GM12878 (cell line): ENCODE measurements at regions not wholly inside any gene's neighbourhood (a gene's known extent, or its start where the extent isn't known, plus 50 kb on each side); places are given as distances from the start of the nearest gene placed in this dataset.

Experiments used
- ATAC-seq: fragments of 200-7000 bp; cut with Tn5 transposase; 3 replicates; pipeline ENCODE4 v1.9.1; 2020; ENCODE audit warnings: mild to moderate bottlenecking, moderate library complexity
- BruUV-seq: library from RNA; stranded (reverse); fragments of 400-500 nt; replicated peaks from 2 replicates; lab custom pipeline; 2021; lab: Mats Ljungman, UMichigan
- CTCF ChIA-PET: fragments of 300-600 bp; sonication (Branson Sonifier 250); formaldehyde crosslinking; extraction: SDS; loops from one replicate; lab custom pipeline; 2021; ENCODE audit warnings: inconsistent platforms; lab: Yijun Ruan, JAX
- POLR2A ChIA-PET: fragments of 350-600 bp; formaldehyde crosslinking; extraction: SDS; loops from one replicate; lab custom pipeline; 2021; ENCODE audit warnings: inconsistent platforms; lab: Charles Lee
- RAD21 ChIA-PET: fragments of 300-600 bp; sonication (Branson Sonifier 250); formaldehyde crosslinking; loops from one replicate; lab custom pipeline; 2023; ENCODE audit warnings: antibody characterized with exemption; ENCODE audit not compliant: unreplicated experiment; lab: Charles Lee
- SMC1A ChIA-PET: fragments of 300-600 bp; sonication (Branson Sonifier 250); formaldehyde crosslinking; loops from one replicate; lab custom pipeline; 2023; ENCODE audit not compliant: unreplicated experiment, uncharacterized antibody; lab: Charles Lee
- DNase-seq: peaks from one replicate; pipeline ENCODE4 v3.0.0-alpha.2; 2011; ENCODE audit warnings: low read depth, low spot score
- FAIRE-seq: peaks from 3 replicates; lab custom pipeline; 2011; peaks lifted over from hg19 to GRCh38; lab: Jason Lieb, UNC
- H2AFZ ChIP-seq: 2 replicates; pipeline ENCODE4 v1.6.0; 2011; ENCODE audit warnings: low read depth, low read length, control low read depth; ENCODE audit not compliant: control insufficient read depth
- H3K27ac ChIP-seq: 2 replicates; pipeline ENCODE4 v1.5.1; 2011; ENCODE audit warnings: control low read depth; ENCODE audit not compliant: control insufficient read depth, insufficient read depth
- H3K27me3 ChIP-seq, 2 experiments: replicated peaks in 1 of 2; 2 replicates each; pipeline versions ENCODE4 v1.6.0 to v1.6.1; 2011; ENCODE audit warnings: low read length in 1 of 2; ENCODE audit not compliant: control insufficient read depth in 2 of 2, insufficient read depth in 2 of 2
- H3K36me3 ChIP-seq, 2 experiments: 2 replicates each; pipeline ENCODE4 v1.5.1; 2011; ENCODE audit warnings: low read length in 1 of 2; ENCODE audit not compliant: control insufficient read depth in 2 of 2, insufficient read depth in 2 of 2
- H3K4me1 ChIP-seq: 2 replicates; pipeline ENCODE4 v1.6.1; 2011; ENCODE audit warnings: mild to moderate bottlenecking, low read length, moderate library complexity, mixed read lengths; ENCODE audit not compliant: control insufficient read depth, insufficient read depth
- H3K4me2 ChIP-seq: 2 replicates; pipeline ENCODE4 v1.6.0; 2011; ENCODE audit warnings: control low read depth; ENCODE audit not compliant: control insufficient read depth, insufficient read depth
- H3K4me3 ChIP-seq: fragments of 200-600 bp; sonication (generic); 2 replicates; pipeline ENCODE4 v1.5.1; 2016
- H3K79me2 ChIP-seq: 2 replicates; pipeline ENCODE4 v1.6.0; 2011; ENCODE audit warnings: low read length; ENCODE audit not compliant: control insufficient read depth, insufficient read depth
- H3K9ac ChIP-seq: 2 replicates; pipeline ENCODE4 v1.8.0; 2011; ENCODE audit warnings: low read length, control low read depth, mixed read lengths; ENCODE audit not compliant: control insufficient read depth, insufficient read depth
- H3K9me3 ChIP-seq: replicated peaks from 3 replicates; pipeline ENCODE4 v1.5.1; 2011; ENCODE audit warnings: mild to moderate bottlenecking, low read length; ENCODE audit not compliant: control insufficient read depth, insufficient read depth
- H4K20me1 ChIP-seq: 2 replicates; pipeline ENCODE4 v1.6.0; 2011; ENCODE audit not compliant: control insufficient read depth, insufficient read depth
- ATF3 ChIP-seq: IDR thresholded peaks from 2 replicates; pipeline ENCODE4 v1.6.1; 2011; ENCODE audit warnings: low read depth, mild to moderate bottlenecking, low read length, moderate library complexity, borderline replicate concordance; ENCODE audit errors: extremely low read depth
- EP300 ChIP-seq, 2 experiments: fragments of 150-350 bp in 1 of 2; IDR thresholded peaks; 2 replicates each; pipeline ENCODE4 v1.6.1; 2011 to 2012; ENCODE audit warnings: low read depth in 2 of 2, low read length in 2 of 2, borderline replicate concordance in 1 of 2, improper control_type of control experiment in 1 of 2, inconsistent platforms in 1 of 2; ENCODE audit not compliant: control insufficient read depth in 1 of 2
- HDAC6 ChIP-seq: fragments of 200-600 bp; sonication (generic); IDR thresholded peaks from one replicate; pipeline ENCODE4 v1.8.0; 2017; ENCODE audit warnings: antibody characterized with exemption; ENCODE audit not compliant: unreplicated experiment
- HDGF ChIP-seq: fragments of 450-650 bp; IDR thresholded peaks from 2 replicates; pipeline ENCODE4 v1.6.1; 2016; ENCODE audit warnings: antibody characterized with exemption
- IKZF2 ChIP-seq, 2 experiments: fragments of 450-650 bp; IDR thresholded peaks; 2 replicates each; pipeline ENCODE4 v1.6.1; 2017; ENCODE audit warnings: mild to moderate bottlenecking in 2 of 2, moderate library complexity in 2 of 2
- IRF3 ChIP-seq: fragments of 450-650 bp; IDR thresholded peaks from 2 replicates; pipeline ENCODE4 v1.6.1; 2014; ENCODE audit warnings: mild to moderate bottlenecking
- MEF2B ChIP-seq: fragments of 450-650 bp; IDR thresholded peaks from 2 replicates; pipeline ENCODE4 v1.6.1; 2018; ENCODE audit warnings: mild to moderate bottlenecking, moderate library complexity; ENCODE audit not compliant: partially characterized antibody, poor library complexity, severe bottlenecking
- MTA2 ChIP-seq: fragments of 450-650 bp; IDR thresholded peaks from 2 replicates; pipeline ENCODE4 v1.6.1; 2016; ENCODE audit warnings: low read depth, mild to moderate bottlenecking, moderate library complexity
- MXI1 ChIP-seq: fragments of 150-350 bp; IDR thresholded peaks from 2 replicates; pipeline ENCODE4 v1.6.1; 2011; ENCODE audit warnings: low read depth, mild to moderate bottlenecking, inconsistent platforms, low read length, improper control_type of control experiment
- MYB ChIP-seq: fragments of 150-350 bp; IDR thresholded peaks from 2 replicates; pipeline ENCODE4 v1.6.1; 2014; ENCODE audit warnings: mild to moderate bottlenecking, low read depth, low read length, borderline replicate concordance
- PML ChIP-seq: IDR thresholded peaks from 2 replicates; pipeline ENCODE4 v1.6.1; 2012; ENCODE audit warnings: low read length, inconsistent platforms
- POLR2A ChIP-seq: IDR thresholded peaks from 2 replicates; pipeline ENCODE4 v1.6.1; 2011; ENCODE audit warnings: low read depth, mild to moderate bottlenecking, low read length
- SMAD1 ChIP-seq: fragments of 450-650 bp; IDR thresholded peaks from 2 replicates; pipeline ENCODE4 v1.6.1; 2018; ENCODE audit warnings: mild to moderate bottlenecking, low read depth; ENCODE audit not compliant: partially characterized antibody
- SREBF1 ChIP-seq: IDR thresholded peaks from 2 replicates; pipeline ENCODE4 v1.6.1; 2012; ENCODE audit warnings: mild to moderate bottlenecking, low read length
- SUPT20H ChIP-seq: IDR thresholded peaks from 2 replicates; pipeline ENCODE4 v1.6.1; 2011; ENCODE audit warnings: low read depth, mild to moderate bottlenecking, low read length, moderate library complexity, borderline replicate concordance; ENCODE audit not compliant: control insufficient read depth
- WGBS: methylation state at CpG from one replicate; pipeline ENCODE4 v1.1.6; 2016; ENCODE audit warnings: low lambda C conversion rate; ENCODE audit not compliant: insufficient replicate concordance, insufficient coverage; ENCODE audit errors: missing lambda C conversion rate; 5-methylcytosine and 5-hydroxymethylcytosine counted together
- in situ Hi-C: fragments of 300-500 bp; cut with MboI; formaldehyde crosslinking; loops from 9 replicates; pipeline ENCODE4 v1.14.3; 2018; ENCODE audit warnings: mixed read lengths
- intact Hi-C: fragments of 100-400 bp; cut with micrococcal nuclease; formaldehyde crosslinking; loops from one replicate; pipeline ENCODE4 v1.14.2; 2022; ENCODE audit not compliant: unreplicated experiment
- TF ChIP-seq, protein P1 (sequence below): fragments of 450-650 bp; IDR thresholded peaks from 2 replicates; pipeline ENCODE4 v1.6.1; 2017; ENCODE audit warnings: mild to moderate bottlenecking, moderate library complexity

DNA sequence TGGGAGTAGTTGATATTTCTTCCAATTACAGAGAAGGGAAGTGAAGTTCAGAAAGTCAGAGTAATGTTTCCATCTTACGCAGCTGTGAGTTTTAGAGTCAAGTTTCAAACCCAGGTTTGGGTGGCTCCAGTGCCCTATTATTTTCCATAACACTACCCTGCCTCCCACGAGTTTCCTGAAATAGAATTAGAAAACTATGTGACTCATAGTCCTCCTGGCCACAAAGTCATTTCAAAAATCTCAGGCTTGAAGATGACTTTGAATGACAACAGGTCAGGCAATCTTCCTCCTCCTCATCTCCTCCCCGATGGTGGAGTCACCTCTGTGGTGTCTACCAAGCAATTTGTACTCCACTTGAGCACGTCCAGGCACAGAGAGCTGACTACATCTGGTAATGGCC is 212.3 kb upstream of the TRIB2 start (continued):
- TF ChIP-seq MEF2B (peak; percentile 82), EP300 (IDR thresholded peaks at IDR 0.05; ENCODE audit: borderline replicate concordance in 1 of 2, control insufficient read depth in 1 of 2, low read depth in 2 of 2, low read length in 2 of 2) (peak; percentile 11 to 59; a peak in 1 of 4 replicates), ATF3 (no peak), IKZF2 (IDR thresholded peaks at IDR 0.05) (peak; percentile 60 to 61; a peak in 2 of 4 replicates), SUPT20H (no peak)

GRCh38 chr2:12506846-12507245 is 209.9 kb upstream of the TRIB2 start:
- H2AFZ ChIP-seq = no peak overlapping the region
- POLR2A ChIA-PET = interaction anchor here (0.6 kb wide), 1 partner anchor 28 kb away, joined by 4 read pairs; no protein-coding TSS in a partner anchor
- H4K20me1 ChIP-seq = no peaks in the 10 kb centered on the region
- peaks cover 37% of the 10 kb centered on the region for H3K4me1 ChIP-seq
- H3K36me3 ChIP-seq = no peaks in the 10 kb centered on the region
- no peak overlapping the region; the same call in 1 of the 2 replicates for H3K4me2 ChIP-seq
- H3K27me3 ChIP-seq = no peaks in the 10 kb centered on the region
- H3K9me3 ChIP-seq = no peaks in the 10 kb centered on the region
- RAD21 ChIA-PET = no interaction called here
- in situ Hi-C loops = no loop called here
- intact Hi-C loops = loop anchor here (2.0 to 10.0 kb wide), 2 partner anchors 210 to 642 kb away; partner anchors contain the start of gene TRIB2
- ATAC-seq = peak; percentile 12
- SMC1A ChIA-PET = interaction anchor here (0.7 to 1.2 kb wide), 2 partner anchors 47 to 130 kb away, joined by 3 read pairs; no protein-coding TSS in a partner anchor
- BruUV-seq = no TSS peak
- whole genome bisulfite sequencing = 0% methylated on average over 2 of the region's 2 CpGs
- no peak for FAIRE-seq
- no peak overlapping the region for H3K27ac ChIP-seq
- no peak for DNase-seq
- CTCF ChIA-PET = no interaction called here
- H3K79me2 ChIP-seq = no peaks in the 10 kb centered on the region
- no peak overlapping the region for H3K4me3 ChIP-seq
- no peak overlapping the region for H3K9ac ChIP-seq
- TF ChIP-seq, protein P1, sequence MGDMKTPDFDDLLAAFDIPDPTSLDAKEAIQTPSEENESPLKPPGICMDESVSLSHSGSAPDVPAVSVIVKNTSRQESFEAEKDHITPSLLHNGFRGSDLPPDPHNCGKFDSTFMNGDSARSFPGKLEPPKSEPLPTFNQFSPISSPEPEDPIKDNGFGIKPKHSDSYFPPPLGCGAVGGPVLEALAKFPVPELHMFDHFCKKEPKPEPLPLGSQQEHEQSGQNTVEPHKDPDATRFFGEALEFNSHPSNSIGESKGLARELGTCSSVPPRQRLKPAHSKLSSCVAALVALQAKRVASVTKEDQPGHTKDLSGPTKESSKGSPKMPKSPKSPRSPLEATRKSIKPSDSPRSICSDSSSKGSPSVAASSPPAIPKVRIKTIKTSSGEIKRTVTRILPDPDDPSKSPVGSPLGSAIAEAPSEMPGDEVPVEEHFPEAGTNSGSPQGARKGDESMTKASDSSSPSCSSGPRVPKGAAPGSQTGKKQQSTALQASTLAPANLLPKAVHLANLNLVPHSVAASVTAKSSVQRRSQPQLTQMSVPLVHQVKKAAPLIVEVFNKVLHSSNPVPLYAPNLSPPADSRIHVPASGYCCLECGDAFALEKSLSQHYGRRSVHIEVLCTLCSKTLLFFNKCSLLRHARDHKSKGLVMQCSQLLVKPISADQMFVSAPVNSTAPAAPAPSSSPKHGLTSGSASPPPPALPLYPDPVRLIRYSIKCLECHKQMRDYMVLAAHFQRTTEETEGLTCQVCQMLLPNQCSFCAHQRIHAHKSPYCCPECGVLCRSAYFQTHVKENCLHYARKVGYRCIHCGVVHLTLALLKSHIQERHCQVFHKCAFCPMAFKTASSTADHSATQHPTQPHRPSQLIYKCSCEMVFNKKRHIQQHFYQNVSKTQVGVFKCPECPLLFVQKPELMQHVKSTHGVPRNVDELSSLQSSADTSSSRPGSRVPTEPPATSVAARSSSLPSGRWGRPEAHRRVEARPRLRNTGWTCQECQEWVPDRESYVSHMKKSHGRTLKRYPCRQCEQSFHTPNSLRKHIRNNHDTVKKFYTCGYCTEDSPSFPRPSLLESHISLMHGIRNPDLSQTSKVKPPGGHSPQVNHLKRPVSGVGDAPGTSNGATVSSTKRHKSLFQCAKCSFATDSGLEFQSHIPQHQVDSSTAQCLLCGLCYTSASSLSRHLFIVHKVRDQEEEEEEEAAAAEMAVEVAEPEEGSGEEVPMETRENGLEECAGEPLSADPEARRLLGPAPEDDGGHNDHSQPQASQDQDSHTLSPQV = no peak
- TF ChIP-seq PML (no peak), SMAD1 (no peak), SREBF1 (no peak), HDGF (no peak), HDAC6 (no peak), MYB (no peak), MXI1 (no peak), IKZF2 (IDR thresholded peaks at IDR 0.05) (no peak), IRF3 (no peak), MTA2 (no peak), POLR2A (no peak)
